T-cell (primary cell): ENCODE measurements at regions not wholly inside any gene's neighbourhood (a gene's known extent, or its start where the extent isn't known, plus 50 kb on each side); places are given as distances from the start of the nearest gene placed in this dataset.

ENCODE experiments used
- ATAC-seq, 4 experiments: fragments of 200-7000 bp in 3 of 4; fragments of 150-1000 bp in 1 of 4; cut with Tn5 transposase; replicated peaks in 1 of 4; 1 replicate in 3 of 4; 2 replicates in 1 of 4; pipeline ENCODE4 v1.10.0; 2021; ENCODE audit warnings: moderate library complexity in 3 of 4, mild to moderate bottlenecking in 2 of 4, moderate number of reproducible peaks in 1 of 4
- CTCF ChIA-PET, 2 donors: fragments of 300-600 bp; sonication (Branson Sonifier 250); formaldehyde crosslinking; loops; one replicate each; lab custom pipeline; 2022; ENCODE audit warnings: antibody characterized with exemption in 2 of 2; lab: Charles Lee
- POLR2A ChIA-PET, 2 donors: fragments of 300-600 bp; sonication (Branson Sonifier 250); formaldehyde crosslinking; loops; one replicate each; lab custom pipeline; 2022; ENCODE audit warnings: antibody characterized with exemption in 2 of 2; lab: Charles Lee
- DNase-seq, 35 experiments: peaks; one replicate each; pipeline versions ENCODE4 v3.0.0 to v3.0.0-alpha.2; 2013 to 2023
- H3K27ac ChIP-seq: one replicate; pipeline ENCODE4 v1.5.1; 2013; ENCODE audit warnings: low read length
- H3K27me3 ChIP-seq, 2 experiments: replicated peaks in 1 of 2; 1 replicate in 1 of 2; 2 replicates in 1 of 2; pipeline versions ENCODE4 v1.6.1 to v1.7.0; 2013; ENCODE audit warnings: low read length in 1 of 2, mixed read lengths in 1 of 2; ENCODE audit not compliant: control insufficient read depth in 2 of 2, insufficient read depth in 2 of 2; ENCODE audit errors: extremely low read depth in 1 of 2
- H3K36me3 ChIP-seq, 2 donors: 1 replicate in 1 of 2; 2 replicates in 1 of 2; pipeline versions ENCODE4 v1.6.1 to v1.7.0; 2013; ENCODE audit warnings: low read length in 1 of 2; ENCODE audit not compliant: control insufficient read depth in 2 of 2, insufficient read depth in 1 of 2; ENCODE audit errors: extremely low read depth in 1 of 2
- H3K4me1 ChIP-seq, 2 experiments: 1 replicate in 1 of 2; 2 replicates in 1 of 2; pipeline versions ENCODE4 v1.6.1 to v1.7.0; 2013; ENCODE audit warnings: low read length in 2 of 2, mixed read lengths in 1 of 2; ENCODE audit not compliant: insufficient read depth in 2 of 2, control insufficient read depth in 1 of 2; ENCODE audit errors: extremely low read depth in 1 of 2
- H3K4me3 ChIP-seq, 2 donors: 1 replicate in 1 of 2; 2 replicates in 1 of 2; pipeline versions ENCODE4 v1.5.1 to v1.7.0; 2013; ENCODE audit warnings: mild to moderate bottlenecking in 2 of 2, low read length in 1 of 2, moderate library complexity in 1 of 2; ENCODE audit not compliant: control insufficient read depth in 1 of 2; ENCODE audit errors: extremely low read depth in 1 of 2
- H3K9me3 ChIP-seq: 2 replicates; pipeline ENCODE4 v1.7.0; 2013
- H3K27ac Mint-ChIP-seq, 2 donors: one replicate each; pipeline ENCODE4 v1.8.0; 2020 to 2021; ENCODE audit warnings: mild to moderate bottlenecking in 2 of 2, mixed read lengths in 2 of 2
- H3K27me3 Mint-ChIP-seq, 2 donors: one replicate each; pipeline ENCODE4 v1.8.0; 2021 to 2022; ENCODE audit warnings: mixed read lengths in 2 of 2
- H3K36me3 Mint-ChIP-seq: one replicate; pipeline ENCODE4 v1.8.0; 2021; ENCODE audit warnings: mixed read lengths
- H3K4me1 Mint-ChIP-seq, 3 donors: one replicate each; pipeline ENCODE4 v1.8.0; 2020 to 2022; ENCODE audit warnings: mixed read lengths in 3 of 3, mild to moderate bottlenecking in 1 of 3
- H3K4me3 Mint-ChIP-seq, 3 donors: one replicate each; pipeline ENCODE4 v1.8.0; 2020 to 2022; ENCODE audit warnings: mild to moderate bottlenecking in 3 of 3, mixed read lengths in 3 of 3, moderate library complexity in 3 of 3
- H3K9me3 Mint-ChIP-seq, 3 donors: one replicate each; pipeline ENCODE4 v1.8.0; 2020 to 2022; ENCODE audit warnings: mixed read lengths in 3 of 3
- WGBS: methylation state at CpG from one replicate; pipeline ENCODE4 v1.1.5; 2013; ENCODE audit warnings: missing lambda C conversion rate; ENCODE audit not compliant: insufficient coverage; 5-methylcytosine and 5-hydroxymethylcytosine counted together

GRCh38 chr6:1522779-1523178 lies 86.9 kb upstream of the FOXC1 start:
- H3K4me3 Mint-ChIP-seq, result peak overlapping the region in 1 of 3 donors; percentile 40
- peaks cover 4 to 13% of the 10 kb centered on the region in 2 donors for H3K27me3 Mint-ChIP-seq
- peaks cover 33 to 40% (median 36%) of the 10 kb centered on the region in 3 donors for H3K4me1 Mint-ChIP-seq
- no peak overlapping the region for H3K27ac ChIP-seq
- ChIA-PET CTCF (interaction anchor here (0.6 to 1.6 kb wide), 3 partner anchors 12 to 636 kb away, joined by 3 to 7 read pairs (median 6); no protein-coding TSS in a partner anchor), POLR2A (no interaction called here)
- H3K9me3 Mint-ChIP-seq, result peaks cover 0 to 2% (median 2%) of the 10 kb centered on the region in 3 donors
- H3K36me3 Mint-ChIP-seq, result no peaks in the 10 kb centered on the region
- no peak overlapping the region for H3K4me3 ChIP-seq
- no peaks in the 10 kb centered on the region for H3K9me3 ChIP-seq
- WGBS, result 75% methylated on average over 5 of the region's 7 CpGs
- H3K36me3 ChIP-seq, result no peaks in the 10 kb centered on the region
- H3K27me3 ChIP-seq, result peaks cover 0 to 16% of the 10 kb centered on the region in 2 experiments
- DNase-seq, result no peak
- H3K4me1 ChIP-seq, result peaks cover 6 to 45% of the 10 kb centered on the region in 2 experiments
- no peak for ATAC-seq
- no peak overlapping the region for H3K27ac Mint-ChIP-seq

DNA sequence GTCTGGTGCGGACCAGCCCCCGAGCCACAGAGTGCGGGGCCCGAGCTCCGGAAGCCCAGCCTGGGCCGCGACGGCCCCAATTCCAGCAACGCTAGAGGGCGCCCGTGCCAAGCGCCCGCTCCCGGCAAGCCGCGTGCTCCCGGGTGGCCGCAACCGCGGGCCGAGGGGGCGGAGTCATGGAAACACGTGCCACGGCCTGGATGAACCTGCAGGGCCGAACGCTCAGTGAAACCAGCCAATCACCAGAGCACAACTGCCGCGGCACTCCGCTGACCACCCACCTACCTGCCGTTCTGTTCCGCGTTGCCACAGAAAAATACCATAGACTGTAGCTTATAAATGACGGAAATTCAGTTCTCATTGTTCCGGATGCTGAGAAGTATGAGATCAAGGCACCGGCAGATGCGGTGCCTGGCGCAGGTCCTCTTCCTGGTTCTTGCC lies 85.7 kb upstream of the FOXC1 start:
- H3K9me3 ChIP-seq, result no peaks in the 10 kb centered on the region
- H3K4me1 ChIP-seq, result peaks cover 6 to 53% of the 10 kb centered on the region in 2 experiments
- CTCF ChIA-PET, result interaction anchor here (0.9 to 1.9 kb wide), 11 partner anchors 11 to 729 kb away, joined by 3 to 26 read pairs (median 6); no protein-coding TSS in a partner anchor
- Mint-ChIP-seq H3K4me1 (peaks cover 44 to 53% (median 48%) of the 10 kb centered on the region in 3 donors), H3K27me3 (peaks cover 4 to 13% of the 10 kb centered on the region in 2 donors), H3K9me3 (peaks cover 0 to 2% (median 2%) of the 10 kb centered on the region in 3 donors), H3K36me3 (no peaks in the 10 kb centered on the region), H3K4me3 (peak overlapping the region; percentile 69 to 79 (median 75)), H3K27ac (peak overlapping the region; percentile 55 to 71)
- ATAC-seq (peak; percentile 66 to 85 (median 72)), DNase-seq (peak; percentile 38 to 86 (median 62))
- 21% methylated on average over 36 of the region's 37 CpGs for WGBS
- POLR2A ChIA-PET, result interaction anchor here (0.5 to 1.0 kb wide), 4 partner anchors 10 to 115 kb away, joined by 3 to 5 read pairs (median 3); no protein-coding TSS in a partner anchor
- peaks cover 0 to 16% of the 10 kb centered on the region in 2 experiments for H3K27me3 ChIP-seq
- H3K36me3 ChIP-seq, result no peaks in the 10 kb centered on the region
- H3K27ac ChIP-seq, result peak overlapping the region; percentile 26
- H3K4me3 ChIP-seq, result peak overlapping the region; percentile 20 to 33

DNA sequence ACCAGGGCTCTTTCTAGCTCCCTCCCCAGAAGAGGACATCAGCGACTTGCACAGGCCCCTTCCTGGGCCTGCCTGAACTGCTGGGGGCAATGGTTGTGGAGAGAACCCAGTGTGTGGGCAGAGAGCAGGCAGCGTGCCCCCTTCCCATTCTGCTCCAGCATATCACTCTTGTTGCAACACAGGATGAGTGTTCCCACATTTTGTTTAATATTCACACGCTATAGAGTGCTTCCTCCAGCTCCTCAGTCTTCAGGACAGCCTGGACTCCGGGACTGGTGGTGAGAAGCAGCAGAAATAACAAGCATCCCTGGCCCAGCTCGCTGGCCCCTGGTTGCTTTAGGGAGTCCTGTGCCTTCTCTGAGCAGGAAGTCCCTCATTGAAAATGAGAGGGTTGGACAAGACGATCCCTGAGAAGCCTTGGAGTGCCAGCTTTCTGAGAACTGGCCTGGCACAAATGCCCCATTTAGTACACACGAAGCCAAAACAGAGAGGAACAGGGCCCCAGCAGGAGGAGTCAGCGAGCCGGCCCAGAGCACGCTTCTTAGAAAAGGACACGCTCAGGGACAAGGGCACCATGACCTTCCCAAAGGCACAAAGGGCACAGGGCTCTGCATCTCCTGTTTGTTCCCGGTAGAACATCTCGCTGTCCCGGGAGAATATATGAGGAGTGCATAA lies 84.2 kb upstream of the FOXC1 start:
- H3K27me3 ChIP-seq, result peaks cover 0 to 16% of the 10 kb centered on the region in 2 experiments
- H3K27ac ChIP-seq, result no peak overlapping the region
- H3K4me1 ChIP-seq, result peaks cover 6 to 67% of the 10 kb centered on the region in 2 experiments
- ATAC-seq (no peak), DNase-seq (no peak)
- H3K27ac Mint-ChIP-seq, result peak overlapping the region; percentile 25 to 49
- ChIA-PET POLR2A (no interaction called here), CTCF (interaction anchor here (0.6 to 1.2 kb wide), 5 partner anchors 27 to 1103 kb away, joined by 3 to 8 read pairs (median 4); no protein-coding TSS in a partner anchor)
- H3K4me1 Mint-ChIP-seq, result peaks cover 55 to 67% (median 61%) of the 10 kb centered on the region in 3 donors
- no peaks in the 10 kb centered on the region for H3K36me3 Mint-ChIP-seq
- no peaks in the 10 kb centered on the region for H3K9me3 Mint-ChIP-seq
- WGBS, result 83% methylated on average over 12 of the region's 14 CpGs
- no peaks in the 10 kb centered on the region for H3K9me3 ChIP-seq
- no peak overlapping the region for H3K4me3 ChIP-seq
- peak overlapping the region in 1 of 3 donors; percentile 59 for H3K4me3 Mint-ChIP-seq
- no peaks in the 10 kb centered on the region for H3K36me3 ChIP-seq
- peaks cover 4 to 13% of the 10 kb centered on the region in 2 donors for H3K27me3 Mint-ChIP-seq

GRCh38 chr6:1526398-1527072 lies 83.2 kb upstream of the FOXC1 start:
- H3K4me3 ChIP-seq, result no peak overlapping the region
- peak overlapping the region; percentile 83 to 84 for H3K27ac Mint-ChIP-seq
- no peak overlapping the region for H3K27ac ChIP-seq
- no peaks in the 10 kb centered on the region for H3K9me3 Mint-ChIP-seq
- no peaks in the 10 kb centered on the region for H3K36me3 Mint-ChIP-seq
- H3K36me3 ChIP-seq, result no peaks in the 10 kb centered on the region
- ChIA-PET CTCF (interaction anchor here (0.5 to 0.9 kb wide), 2 partner anchors 26 to 131 kb away, joined by 3 to 9 read pairs; no protein-coding TSS in a partner anchor), POLR2A (interaction anchor here (0.6 kb wide), 2 partner anchors 9 to 40 kb away, joined by 3 read pairs; no protein-coding TSS in a partner anchor)
- 76% methylated on average over 8 of the region's 12 CpGs for WGBS
- peak overlapping the region in 1 of 3 donors; percentile 59 for H3K4me3 Mint-ChIP-seq
- ATAC-seq (peak in 2 of 4 experiments; percentile 7 to 12), DNase-seq (no peak)
- H3K4me1 ChIP-seq, result peaks cover 6 to 67% of the 10 kb centered on the region in 2 experiments
- peaks cover 4 to 13% of the 10 kb centered on the region in 2 donors for H3K27me3 Mint-ChIP-seq
- H3K9me3 ChIP-seq, result no peaks in the 10 kb centered on the region
- H3K27me3 ChIP-seq, result peaks cover 0 to 16% of the 10 kb centered on the region in 2 experiments
- peaks cover 57 to 71% (median 68%) of the 10 kb centered on the region in 3 donors for H3K4me1 Mint-ChIP-seq

GRCh38 chr6:1527073-1527457 lies 82.7 kb upstream of the FOXC1 start:
- H3K27ac ChIP-seq, result peak overlapping the region; percentile 48
- Mint-ChIP-seq H3K9me3 (no peaks in the 10 kb centered on the region), H3K4me1 (peaks cover 57 to 74% (median 71%) of the 10 kb centered on the region in 3 donors), H3K36me3 (no peaks in the 10 kb centered on the region), H3K4me3 (peak overlapping the region in 1 of 3 donors; percentile 59), H3K27ac (peak overlapping the region; percentile 83 to 84), H3K27me3 (peaks cover 4 to 9% of the 10 kb centered on the region in 2 donors)
- ATAC-seq (peak; percentile 68 to 77 (median 76)), DNase-seq (peak in 33 of 35 experiments; percentile 5 to 67 (median 30))
- no peaks in the 10 kb centered on the region for H3K36me3 ChIP-seq
- H3K9me3 ChIP-seq, result no peaks in the 10 kb centered on the region
- CTCF ChIA-PET, result interaction anchor here (0.5 to 1.0 kb wide), 2 partner anchors 25 to 131 kb away, joined by 5 to 9 read pairs; no protein-coding TSS in a partner anchor
- 2% methylated on average over 10 of the region's 11 CpGs for WGBS
- peaks cover 6 to 67% of the 10 kb centered on the region in 2 experiments for H3K4me1 ChIP-seq
- no peak overlapping the region for H3K4me3 ChIP-seq
- POLR2A ChIA-PET, result interaction anchor here in 1 of 2 donors (0.6 kb wide), 1 partner anchor 39 kb away, joined by 3 read pairs; no protein-coding TSS in a partner anchor
- peaks cover 0 to 16% of the 10 kb centered on the region in 2 experiments for H3K27me3 ChIP-seq
